ENCODE measurements at regions not wholly inside any gene's neighbourhood (a gene's known extent, or its start where the extent isn't known, plus 50 kb on each side); places are given as distances from the start of the nearest gene placed in this dataset.

DNA sequence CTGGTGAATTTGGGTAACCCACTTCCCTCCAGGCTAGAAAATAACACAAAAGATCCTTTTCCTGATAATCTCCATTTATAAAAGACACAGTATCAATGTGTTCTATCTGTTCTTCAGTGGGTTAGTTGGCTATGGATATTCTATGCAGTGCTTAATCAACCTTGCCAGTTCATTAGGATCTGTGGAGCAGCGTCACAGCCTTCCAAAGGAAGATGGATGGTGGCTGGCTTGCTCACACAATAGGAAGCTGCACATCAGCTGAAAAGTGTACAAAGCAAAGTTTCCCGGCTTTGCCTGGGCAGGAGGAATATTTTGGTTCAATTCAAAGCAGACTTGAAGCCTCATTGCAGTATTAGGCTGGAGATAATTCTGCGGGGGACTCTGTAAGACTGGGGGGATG lies 70.3 kb upstream of the CA10 start:
- TF ChIP-seq, protein P1, sequence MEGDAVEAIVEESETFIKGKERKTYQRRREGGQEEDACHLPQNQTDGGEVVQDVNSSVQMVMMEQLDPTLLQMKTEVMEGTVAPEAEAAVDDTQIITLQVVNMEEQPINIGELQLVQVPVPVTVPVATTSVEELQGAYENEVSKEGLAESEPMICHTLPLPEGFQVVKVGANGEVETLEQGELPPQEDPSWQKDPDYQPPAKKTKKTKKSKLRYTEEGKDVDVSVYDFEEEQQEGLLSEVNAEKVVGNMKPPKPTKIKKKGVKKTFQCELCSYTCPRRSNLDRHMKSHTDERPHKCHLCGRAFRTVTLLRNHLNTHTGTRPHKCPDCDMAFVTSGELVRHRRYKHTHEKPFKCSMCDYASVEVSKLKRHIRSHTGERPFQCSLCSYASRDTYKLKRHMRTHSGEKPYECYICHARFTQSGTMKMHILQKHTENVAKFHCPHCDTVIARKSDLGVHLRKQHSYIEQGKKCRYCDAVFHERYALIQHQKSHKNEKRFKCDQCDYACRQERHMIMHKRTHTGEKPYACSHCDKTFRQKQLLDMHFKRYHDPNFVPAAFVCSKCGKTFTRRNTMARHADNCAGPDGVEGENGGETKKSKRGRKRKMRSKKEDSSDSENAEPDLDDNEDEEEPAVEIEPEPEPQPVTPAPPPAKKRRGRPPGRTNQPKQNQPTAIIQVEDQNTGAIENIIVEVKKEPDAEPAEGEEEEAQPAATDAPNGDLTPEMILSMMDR (IDR thresholded peaks at IDR 0.05; ENCODE audit: borderline replicate concordance, control extremely low read depth, extremely low read depth, insufficient read depth, missing control alignments), result no peak
- no peak for DNase-seq (ENCODE audit: low spot score)
- in situ Hi-C loops (cut with MboI; ENCODE audit: low sequenced_read_pairs, unreplicated experiment), result no loop called here

DNA sequence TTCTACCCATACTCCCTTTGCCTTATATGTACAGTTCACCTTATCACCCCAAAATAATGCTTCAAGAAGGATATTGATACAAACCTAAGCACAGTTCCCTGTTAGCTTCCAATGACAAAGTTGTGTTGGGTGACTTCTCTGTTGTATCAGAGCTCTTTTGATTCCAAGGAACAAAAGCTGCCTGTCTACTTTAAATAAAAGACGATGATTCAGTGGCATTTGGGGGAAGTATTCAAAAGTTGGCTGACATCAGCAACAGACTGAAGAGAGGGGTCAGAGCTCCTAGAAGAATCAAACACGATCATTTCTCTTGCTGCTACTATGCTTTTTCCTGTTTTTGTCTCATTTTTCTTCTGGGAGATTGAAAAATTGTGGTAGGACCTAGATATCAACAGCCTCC lies 69.4 kb upstream of the CA10 start:
- DNase-seq (ENCODE audit: low spot score), result no peak
- TF ChIP-seq, protein P1 (IDR thresholded peaks at IDR 0.05; ENCODE audit: borderline replicate concordance, control extremely low read depth, extremely low read depth, insufficient read depth, missing control alignments), result no peak
- in situ Hi-C loops (cut with MboI; ENCODE audit: low sequenced_read_pairs, unreplicated experiment), result no loop called here

DNA sequence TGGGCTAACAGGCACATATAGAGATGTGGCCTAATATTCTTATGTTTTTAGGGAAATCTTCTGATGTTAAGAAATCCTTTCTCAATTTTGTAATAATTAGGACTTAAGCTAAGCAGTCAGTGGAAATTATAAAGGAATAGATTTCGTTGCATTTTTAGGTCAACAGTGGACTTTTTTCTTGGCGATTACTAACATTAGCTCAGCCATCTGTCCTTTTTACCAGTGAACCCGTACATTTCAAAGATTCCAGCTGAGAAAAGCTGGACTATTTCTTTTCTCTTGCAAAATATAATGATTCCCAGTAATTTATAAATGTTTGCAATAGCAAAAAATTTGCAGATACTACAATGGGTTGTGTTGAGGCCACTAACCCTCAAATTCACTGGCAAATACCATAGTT lies 54.9 kb upstream of the CA10 start:
- no peak for DNase-seq (ENCODE audit: low spot score)
- TF ChIP-seq, protein P1 (IDR thresholded peaks at IDR 0.05; ENCODE audit: borderline replicate concordance, control extremely low read depth, extremely low read depth, insufficient read depth, missing control alignments), result no peak
- in situ Hi-C loops (cut with MboI; ENCODE audit: low sequenced_read_pairs, unreplicated experiment), result no loop called here

DNA sequence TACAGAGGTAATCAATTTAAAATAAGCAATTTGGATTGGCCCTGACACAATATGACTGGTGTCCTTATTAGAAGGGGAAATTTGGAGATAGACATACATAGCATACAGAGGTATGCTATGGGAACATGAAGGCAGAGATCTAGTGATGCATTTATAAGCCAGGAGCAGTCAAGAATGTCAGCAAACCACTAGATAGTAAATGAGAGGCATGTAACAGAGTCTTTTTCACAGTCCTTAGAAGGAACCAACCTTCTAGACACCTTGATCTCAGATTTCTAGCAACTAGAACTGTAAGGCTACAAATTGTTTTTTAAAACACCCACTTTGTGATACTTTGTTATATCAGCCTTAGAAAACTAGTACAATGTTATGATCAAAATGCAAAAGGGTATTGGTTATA lies 54.3 kb upstream of the CA10 start:
- TF ChIP-seq, protein P1 (IDR thresholded peaks at IDR 0.05; ENCODE audit: borderline replicate concordance, control extremely low read depth, extremely low read depth, insufficient read depth, missing control alignments), result no peak
- in situ Hi-C loops (cut with MboI; ENCODE audit: low sequenced_read_pairs, unreplicated experiment), result no loop called here
- no peak for DNase-seq (ENCODE audit: low spot score)

DNA sequence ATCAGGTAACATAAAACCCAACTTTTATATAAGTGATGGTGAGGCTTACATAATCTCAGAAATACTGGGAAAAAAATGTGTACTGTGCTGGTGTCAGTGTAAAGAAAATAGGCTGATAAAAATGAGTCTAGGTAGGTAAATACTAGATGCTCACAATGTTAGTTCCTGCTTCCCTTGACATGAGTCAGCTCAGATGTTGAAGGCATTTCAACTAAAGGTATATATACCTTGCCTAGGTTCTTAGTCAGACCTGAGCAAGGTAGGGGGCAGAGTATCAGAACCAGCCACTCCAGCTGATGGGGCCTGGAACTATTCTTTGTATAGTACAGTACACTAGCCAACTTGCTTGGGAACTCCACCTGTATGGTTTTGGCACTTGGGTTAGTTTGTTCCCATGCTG lies 51.0 kb upstream of the CA10 start:
- TF ChIP-seq, protein P1 (IDR thresholded peaks at IDR 0.05; ENCODE audit: borderline replicate concordance, control extremely low read depth, extremely low read depth, insufficient read depth, missing control alignments), result no peak
- in situ Hi-C loops (cut with MboI; ENCODE audit: low sequenced_read_pairs, unreplicated experiment), result no loop called here
- DNase-seq (ENCODE audit: low spot score), result no peak
